HFFc6 (cell line): ENCODE measurements at regions not wholly inside any gene's neighbourhood (a gene's known extent, or its start where the extent isn't known, plus 50 kb on each side); places are given as distances from the start of the nearest gene placed in this dataset.

Experiments
- DNase-seq: peaks from one replicate; pipeline ENCODE4 v3.0.0-alpha.2; 2018
- H3K27ac Mint-ChIP-seq: 2 replicates; pipeline ENCODE4 v1.8.0; 2020; ENCODE audit warnings: mild to moderate bottlenecking, mixed read lengths
- H3K27me3 Mint-ChIP-seq: 2 replicates; pipeline ENCODE4 v1.8.0; 2021; ENCODE audit warnings: mild to moderate bottlenecking, moderate library complexity, mixed read lengths; ENCODE audit not compliant: insufficient read depth
- H3K36me3 Mint-ChIP-seq: 2 replicates; pipeline ENCODE4 v1.8.0; 2021; ENCODE audit warnings: low read depth, mixed read lengths
- H3K4me1 Mint-ChIP-seq: 2 replicates; pipeline ENCODE4 v1.8.0; 2020; ENCODE audit warnings: low read depth, mixed read lengths
- H3K4me3 Mint-ChIP-seq: 2 replicates; pipeline ENCODE4 v1.8.0; 2020; ENCODE audit warnings: mild to moderate bottlenecking, moderate library complexity, mixed read lengths
- H3K9me3 Mint-ChIP-seq: 2 replicates; pipeline ENCODE4 v1.8.0; 2020; ENCODE audit warnings: mild to moderate bottlenecking, mixed read lengths
- TF ChIP-seq, protein P1 (sequence below): fragments of 200-600 bp; sonication (generic); IDR thresholded peaks from 2 replicates; pipeline ENCODE4 v1.5.0; 2021; ENCODE audit warnings: antibody characterized with exemption, mild to moderate bottlenecking

- H3K27ac Mint-ChIP-seq, result no peak overlapping the region
- no peak overlapping the region for H3K4me3 Mint-ChIP-seq
- no peaks in the 10 kb centered on the region for H3K36me3 Mint-ChIP-seq
- no peaks in the 10 kb centered on the region; the same call in 1 of the 2 replicates for H3K27me3 Mint-ChIP-seq
- TF ChIP-seq, protein P1, sequence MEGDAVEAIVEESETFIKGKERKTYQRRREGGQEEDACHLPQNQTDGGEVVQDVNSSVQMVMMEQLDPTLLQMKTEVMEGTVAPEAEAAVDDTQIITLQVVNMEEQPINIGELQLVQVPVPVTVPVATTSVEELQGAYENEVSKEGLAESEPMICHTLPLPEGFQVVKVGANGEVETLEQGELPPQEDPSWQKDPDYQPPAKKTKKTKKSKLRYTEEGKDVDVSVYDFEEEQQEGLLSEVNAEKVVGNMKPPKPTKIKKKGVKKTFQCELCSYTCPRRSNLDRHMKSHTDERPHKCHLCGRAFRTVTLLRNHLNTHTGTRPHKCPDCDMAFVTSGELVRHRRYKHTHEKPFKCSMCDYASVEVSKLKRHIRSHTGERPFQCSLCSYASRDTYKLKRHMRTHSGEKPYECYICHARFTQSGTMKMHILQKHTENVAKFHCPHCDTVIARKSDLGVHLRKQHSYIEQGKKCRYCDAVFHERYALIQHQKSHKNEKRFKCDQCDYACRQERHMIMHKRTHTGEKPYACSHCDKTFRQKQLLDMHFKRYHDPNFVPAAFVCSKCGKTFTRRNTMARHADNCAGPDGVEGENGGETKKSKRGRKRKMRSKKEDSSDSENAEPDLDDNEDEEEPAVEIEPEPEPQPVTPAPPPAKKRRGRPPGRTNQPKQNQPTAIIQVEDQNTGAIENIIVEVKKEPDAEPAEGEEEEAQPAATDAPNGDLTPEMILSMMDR, result no peak
- H3K9me3 Mint-ChIP-seq, result no peaks in the 10 kb centered on the region; the same call in 1 of the 2 replicates
- no peaks in the 10 kb centered on the region for H3K4me1 Mint-ChIP-seq
- no peak for DNase-seq
Measured at GRCh38 chr9:108108852-108109448, 619.4 kb upstream of the KLF4 start.

DNA sequence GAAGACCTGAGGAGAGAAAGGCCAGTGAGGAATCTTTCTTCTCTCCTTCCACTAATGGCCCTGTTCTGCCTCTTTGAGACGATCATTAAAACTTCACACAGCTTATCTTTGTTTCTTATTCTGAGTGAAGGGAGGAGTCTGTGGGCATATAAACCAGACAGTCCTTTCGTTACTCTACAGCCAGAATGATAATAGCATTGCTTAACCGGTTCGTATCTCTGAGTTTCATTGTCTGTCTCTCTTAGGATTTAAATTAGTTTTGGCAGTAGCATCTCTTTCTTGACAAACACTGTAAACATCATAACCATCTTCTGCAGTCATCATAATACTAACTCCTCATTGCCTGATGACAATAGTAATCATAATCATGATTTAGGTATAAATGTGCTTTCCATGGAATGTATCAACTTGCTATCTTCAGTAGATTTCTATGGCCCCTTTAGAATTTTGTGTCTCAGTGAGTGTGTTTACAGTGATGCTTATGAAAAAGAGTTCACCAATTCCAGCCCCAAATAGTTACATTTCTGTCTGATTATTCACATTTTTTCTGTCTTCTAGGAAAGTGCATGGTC is 618.8 kb upstream of the KLF4 start:
- no peak for DNase-seq
- Mint-ChIP-seq H3K4me3 (no peak overlapping the region), H3K36me3 (no peaks in the 10 kb centered on the region), H3K27me3 (no peaks in the 10 kb centered on the region; the same call in 1 of the 2 replicates), H3K27ac (no peak overlapping the region), H3K4me1 (no peaks in the 10 kb centered on the region), H3K9me3 (no peaks in the 10 kb centered on the region; the same call in 1 of the 2 replicates)
- TF ChIP-seq, protein P1, result no peak

- TF ChIP-seq, protein P1, result no peak
- Mint-ChIP-seq H3K36me3 (no peaks in the 10 kb centered on the region), H3K9me3 (no peaks in the 10 kb centered on the region; the same call in 1 of the 2 replicates), H3K4me1 (no peaks in the 10 kb centered on the region), H3K4me3 (no peak overlapping the region), H3K27me3 (no peaks in the 10 kb centered on the region; the same call in 1 of the 2 replicates), H3K27ac (no peak overlapping the region)
- no peak for DNase-seq
Measured at GRCh38 chr9:108105885-108106284, 616.3 kb upstream of the KLF4 start.

GRCh38 chr9:108104991-108105390 is 615.4 kb upstream of the KLF4 start:
- Mint-ChIP-seq H3K4me1 (no peaks in the 10 kb centered on the region), H3K4me3 (no peak overlapping the region), H3K9me3 (no peaks in the 10 kb centered on the region; the same call in 1 of the 2 replicates), H3K27me3 (no peaks in the 10 kb centered on the region; the same call in 1 of the 2 replicates), H3K36me3 (no peaks in the 10 kb centered on the region), H3K27ac (no peak overlapping the region)
- DNase-seq, result no peak
- TF ChIP-seq, protein P1, result no peak

GRCh38 chr9:108103046-108103693 is 613.6 kb upstream of the KLF4 start:
- Mint-ChIP-seq H3K36me3 (no peaks in the 10 kb centered on the region), H3K9me3 (no peaks in the 10 kb centered on the region), H3K4me1 (no peaks in the 10 kb centered on the region), H3K27ac (no peak overlapping the region), H3K4me3 (no peak overlapping the region), H3K27me3 (no peaks in the 10 kb centered on the region; the same call in 1 of the 2 replicates)
- TF ChIP-seq, protein P1, result no peak
- no peak for DNase-seq
